Type B pancreatic cell (in vitro differentiated cells): ENCODE measurements at regions not wholly inside any gene's neighbourhood (a gene's known extent, or its start where the extent isn't known, plus 50 kb on each side); places are given as distances from the start of the nearest gene placed in this dataset.

Experiments used
- DNase-seq: peaks from one replicate; pipeline ENCODE4 v3.0.0; 2021; ENCODE audit warnings: mixed read lengths; ENCODE audit not compliant: unreplicated experiment; ENCODE audit errors: extremely low spot score
- H3K27ac Mint-ChIP-seq: 2 replicates; pipeline ENCODE4 v1.8.0; 2021; ENCODE audit warnings: mild to moderate bottlenecking, mixed read lengths
- H3K27me3 Mint-ChIP-seq: 2 replicates; pipeline ENCODE4 v1.8.0; 2021; ENCODE audit warnings: mixed read lengths
- H3K36me3 Mint-ChIP-seq: 2 replicates; pipeline ENCODE4 v1.8.0; 2021; ENCODE audit warnings: mixed read lengths
- H3K4me1 Mint-ChIP-seq: one replicate; pipeline ENCODE4 v1.8.0; 2021; ENCODE audit warnings: mixed read lengths; ENCODE audit not compliant: unreplicated experiment
- H3K4me3 Mint-ChIP-seq: 2 replicates; pipeline ENCODE4 v1.8.0; 2021; ENCODE audit warnings: mild to moderate bottlenecking, mixed read lengths
- H3K9me3 Mint-ChIP-seq: 2 replicates; pipeline ENCODE4 v1.8.0; 2021; ENCODE audit warnings: mixed read lengths
- CTCF ChIP-seq: fragments of 200-600 bp; sonication (generic); conservative IDR thresholded peaks from 2 replicates; pipeline ENCODE4 v1.5.0; 2021; ENCODE audit warnings: antibody characterized with exemption, mild to moderate bottlenecking

DNA sequence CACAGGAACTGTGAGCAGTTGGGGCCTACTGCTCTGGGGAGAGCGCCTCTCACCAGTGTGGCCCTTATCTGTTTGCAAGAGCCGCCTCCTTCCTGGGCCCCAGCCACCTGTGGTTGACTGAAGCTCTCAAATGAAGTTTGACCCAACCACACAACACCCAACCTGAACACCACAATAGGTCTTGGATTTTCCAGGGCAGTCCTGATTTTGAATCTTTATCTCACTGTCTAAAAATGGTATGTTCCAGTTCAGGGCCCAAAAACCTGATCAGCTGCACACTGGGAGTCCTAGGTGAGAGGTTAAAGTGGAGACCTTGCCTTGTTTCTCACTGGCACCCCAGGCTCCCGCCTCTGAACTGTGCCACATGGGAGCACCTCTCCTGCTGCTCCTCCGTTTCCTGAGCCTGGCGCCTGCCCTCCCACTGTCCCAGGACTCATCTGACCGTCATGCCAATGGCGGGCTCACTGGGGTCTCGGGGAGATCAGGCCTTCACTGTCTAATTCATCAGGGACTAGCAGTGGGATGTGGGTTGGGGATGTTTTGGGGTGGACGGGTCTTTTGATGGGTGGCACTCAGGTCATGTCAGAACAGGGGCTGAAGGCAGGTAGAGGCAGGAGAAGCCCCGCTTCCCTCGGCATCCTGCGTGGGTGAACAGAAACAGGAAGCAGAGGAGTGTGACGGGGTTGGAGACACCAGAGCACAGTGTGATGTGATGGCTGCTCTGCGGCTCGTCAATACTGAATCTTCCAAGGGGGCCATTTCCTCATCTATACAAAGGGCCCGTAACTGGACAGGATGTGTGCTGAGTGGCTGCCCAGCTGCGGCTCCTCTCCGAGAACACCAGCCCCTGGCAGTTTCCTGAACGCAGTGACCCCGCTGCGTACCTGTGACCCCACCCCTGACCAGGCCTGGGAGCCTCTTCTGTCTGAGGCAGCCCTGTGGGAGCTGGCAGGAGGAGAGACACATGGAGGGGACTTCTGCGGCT is 59.6 kb upstream of the ITPKB start:
- TF ChIP-seq CTCF, result no peak
- no peak overlapping the region for H3K4me3 Mint-ChIP-seq
- no peaks in the 10 kb centered on the region for H3K9me3 Mint-ChIP-seq
- no peak overlapping the region for H3K27ac Mint-ChIP-seq
- no peaks in the 10 kb centered on the region for H3K36me3 Mint-ChIP-seq
- peaks cover 5% of the 10 kb centered on the region for H3K4me1 Mint-ChIP-seq
- H3K27me3 Mint-ChIP-seq, result peaks cover 8% of the 10 kb centered on the region
- no peak for DNase-seq

- Mint-ChIP-seq H3K36me3 (no peaks in the 10 kb centered on the region), H3K27ac (no peak overlapping the region), H3K4me1 (peaks cover 5% of the 10 kb centered on the region), H3K27me3 (peaks cover 10% of the 10 kb centered on the region), H3K4me3 (no peak overlapping the region), H3K9me3 (no peaks in the 10 kb centered on the region)
- no peak for DNase-seq
- no peak for TF ChIP-seq CTCF
These were observed 58.1 kb upstream of the ITPKB start for GRCh38 chr1:226797151-226797550.

DNA sequence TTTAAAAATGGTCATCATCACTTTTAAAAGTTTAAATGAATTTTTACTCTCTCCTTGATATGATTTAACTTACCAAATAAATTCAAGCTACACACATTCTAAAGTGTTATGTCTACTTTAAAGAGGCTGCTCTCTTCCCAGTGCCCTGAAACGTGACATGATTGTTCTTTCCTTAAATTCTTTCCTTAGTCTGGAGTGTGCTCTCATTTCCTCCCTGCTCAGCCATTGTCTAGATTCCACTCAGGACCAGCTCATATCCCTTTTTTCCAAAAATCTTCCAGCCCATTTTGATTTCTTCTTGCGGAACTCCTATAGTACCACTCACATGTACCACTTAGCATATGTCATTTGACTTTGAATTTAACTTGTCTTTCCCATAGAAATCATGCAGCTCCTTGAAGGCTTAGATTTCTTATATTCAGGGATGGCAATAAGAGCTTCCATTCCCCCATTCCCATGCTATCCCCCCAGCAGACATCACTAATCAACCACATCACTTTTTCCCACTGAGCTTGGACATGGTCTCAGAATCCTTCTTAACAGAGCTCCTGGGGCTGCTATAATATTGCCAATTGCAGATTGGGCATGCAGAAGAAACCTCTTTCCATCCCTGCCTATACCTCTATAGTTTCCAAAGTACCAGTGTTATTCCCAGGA is 54.7 kb upstream of the ITPKB start:
- Mint-ChIP-seq H3K4me3 (no peak overlapping the region), H3K27me3 (peaks cover 16% of the 10 kb centered on the region), H3K27ac (no peak overlapping the region), H3K4me1 (no peaks in the 10 kb centered on the region), H3K9me3 (no peaks in the 10 kb centered on the region), H3K36me3 (no peaks in the 10 kb centered on the region)
- no peak for DNase-seq
- TF ChIP-seq CTCF, result no peak

GRCh38 chr1:226792368-226792767 is 53.3 kb upstream of the ITPKB start:
- no peaks in the 10 kb centered on the region for H3K4me1 Mint-ChIP-seq
- H3K36me3 Mint-ChIP-seq, result no peaks in the 10 kb centered on the region
- H3K4me3 Mint-ChIP-seq, result no peak overlapping the region
- peaks cover 16% of the 10 kb centered on the region for H3K27me3 Mint-ChIP-seq
- TF ChIP-seq CTCF, result no peak
- H3K9me3 Mint-ChIP-seq, result no peaks in the 10 kb centered on the region
- DNase-seq, result no peak
- H3K27ac Mint-ChIP-seq, result no peak overlapping the region

DNA sequence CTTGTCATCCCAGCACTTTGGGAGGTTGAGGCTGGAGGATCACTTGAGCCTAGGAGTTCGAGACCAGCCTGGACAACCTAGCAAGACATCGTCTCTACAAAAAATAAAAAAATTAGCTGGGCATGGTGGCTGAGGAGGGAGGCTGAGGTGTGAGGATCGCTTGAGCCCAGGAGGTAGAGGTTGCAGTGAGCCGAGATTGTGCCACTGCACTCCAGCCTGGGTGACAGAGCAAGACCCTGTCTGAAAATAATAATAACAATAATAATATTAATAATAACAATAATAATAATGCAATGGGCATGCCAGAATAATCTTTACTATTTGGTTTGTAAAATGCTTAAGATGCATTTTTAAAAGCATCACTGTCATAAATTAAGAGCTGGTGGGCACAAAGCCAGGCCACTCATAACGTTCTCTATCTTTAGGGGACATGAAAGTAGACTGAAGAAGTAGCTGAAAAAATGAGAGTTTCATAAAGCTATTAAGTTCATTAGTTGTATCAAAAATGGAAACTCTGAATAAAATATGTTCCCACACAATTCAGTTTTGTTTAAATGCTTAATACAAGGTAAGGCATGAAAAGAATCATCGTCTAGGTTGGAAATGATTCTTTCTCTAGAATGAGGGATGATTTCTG is 51.6 kb upstream of the ITPKB start:
- DNase-seq, result no peak
- TF ChIP-seq CTCF, result no peak
- no peaks in the 10 kb centered on the region for H3K36me3 Mint-ChIP-seq
- H3K4me1 Mint-ChIP-seq, result no peaks in the 10 kb centered on the region
- H3K9me3 Mint-ChIP-seq, result no peaks in the 10 kb centered on the region
- no peak overlapping the region for H3K4me3 Mint-ChIP-seq
- no peak overlapping the region for H3K27ac Mint-ChIP-seq
- peaks cover 16% of the 10 kb centered on the region for H3K27me3 Mint-ChIP-seq
